H1 (cell line): ENCODE measurements at regions not wholly inside any gene's neighbourhood (a gene's known extent, or its start where the extent isn't known, plus 50 kb on each side); places are given as distances from the start of the nearest gene placed in this dataset.
"Not testable (repeated sequence)": the region's sequence is repeated elsewhere in the genome, so short reads cannot be mapped to it uniquely, and the experiment has no call there.

Source experiments
- CTCF ChIA-PET: fragments of 300-600 bp; sonication (Branson Sonifier 250); formaldehyde crosslinking; loops from one replicate; lab custom pipeline; 2021; ENCODE audit not compliant: partially characterized antibody; lab: Charles Lee
- POLR2A ChIA-PET: fragments of 300-600 bp; sonication (Branson Sonifier 250); formaldehyde crosslinking; loops from one replicate; lab custom pipeline; 2021; ENCODE audit warnings: inconsistent platforms; ENCODE audit not compliant: partially characterized antibody; lab: Charles Lee
- DNase-seq, 2 experiments: peaks; one replicate each; pipeline versions ENCODE4 v3.0.0 to v3.0.0-alpha.2; 2010 to 2022; ENCODE audit warnings: low spot score in 2 of 2, low read depth in 1 of 2, mixed read lengths in 1 of 2
- FAIRE-seq: peaks from 2 replicates; lab custom pipeline; 2011; peaks lifted over from hg19 to GRCh38; lab: Jason Lieb, UNC
- H2AFZ ChIP-seq: 2 replicates; pipeline ENCODE4 v1.8.1; 2012; ENCODE audit warnings: low read length, inconsistent platforms
- H2AK5ac ChIP-seq: 2 replicates; pipeline ENCODE4 v1.6.1; 2013; ENCODE audit warnings: low read depth, low read length
- H2BK120ac ChIP-seq: replicated peaks from 2 replicates; pipeline ENCODE3; 2013; ENCODE audit warnings: low read depth, low read length, inconsistent platforms
- H2BK12ac ChIP-seq: 2 replicates; pipeline ENCODE4 v1.6.1; 2013; ENCODE audit warnings: low read depth, low read length
- H2BK15ac ChIP-seq: 2 replicates; pipeline ENCODE4 v1.6.1; 2013; ENCODE audit warnings: low read length
- H2BK20ac ChIP-seq: 2 replicates; pipeline ENCODE4 v1.6.1; 2013; ENCODE audit warnings: low read length
- H2BK5ac ChIP-seq: 2 replicates; pipeline ENCODE4 v1.6.1; 2013; ENCODE audit warnings: low read depth, low read length
- H3K14ac ChIP-seq: 2 replicates; pipeline ENCODE4 v1.6.1; 2013; ENCODE audit warnings: inconsistent platforms; ENCODE audit not compliant: insufficient read length
- H3K18ac ChIP-seq: 2 replicates; pipeline ENCODE4 v1.6.1; 2013; ENCODE audit warnings: low read length; ENCODE audit errors: extremely low read depth
- H3K23ac ChIP-seq: 2 replicates; pipeline ENCODE4 v1.6.1; 2013; ENCODE audit warnings: inconsistent platforms; ENCODE audit not compliant: insufficient read length
- H3K23me2 ChIP-seq: 2 replicates; pipeline ENCODE4 v1.6.1; 2013; ENCODE audit warnings: low read depth, low read length
- H3K27ac ChIP-seq: 2 replicates; pipeline ENCODE4 v1.6.1; 2011; ENCODE audit warnings: low read depth, low read length, inconsistent platforms
- H3K27me3 ChIP-seq, 4 experiments: replicated peaks in 1 of 4; 1 replicate in 1 of 4; 2 replicates in 3 of 4; pipeline versions ENCODE4 v1.6.1 to v1.8.1; 2011 to 2013; ENCODE audit warnings: low read length in 3 of 4, mild to moderate bottlenecking in 3 of 4, inconsistent platforms in 2 of 4, mixed read lengths in 2 of 4, moderate library complexity in 1 of 4; ENCODE audit not compliant: control insufficient read depth in 3 of 4, insufficient read depth in 3 of 4; ENCODE audit errors: extremely low read depth in 1 of 4
- H3K36me3 ChIP-seq, 4 experiments: 2 replicates each; pipeline versions ENCODE4 v1.6.1 to v1.8.1; 2011 to 2013; ENCODE audit warnings: mild to moderate bottlenecking in 4 of 4, low read length in 3 of 4, moderate library complexity in 2 of 4, control low read depth in 1 of 4, inconsistent platforms in 1 of 4; ENCODE audit not compliant: insufficient read depth in 4 of 4, control insufficient read depth in 2 of 4
- H3K4ac ChIP-seq: replicated peaks from 2 replicates; pipeline ENCODE3; 2013; ENCODE audit warnings: low read length, low read depth, mixed read lengths, inconsistent platforms; ENCODE audit not compliant: insufficient read length
- H3K4me1 ChIP-seq, 4 experiments: replicated peaks in 1 of 4; 1 replicate in 1 of 4; 2 replicates in 3 of 4; pipeline versions ENCODE4 v1.6.1 to v1.8.1; 2011 to 2013; ENCODE audit warnings: low read length in 3 of 4, inconsistent platforms in 2 of 4, mixed read lengths in 1 of 4; ENCODE audit not compliant: insufficient read depth in 4 of 4, control insufficient read depth in 3 of 4
- H3K4me2 ChIP-seq, 2 experiments: 2 replicates each; pipeline versions ENCODE4 v1.6.1 to v1.8.1; 2011 to 2013; ENCODE audit warnings: low read depth in 2 of 2, low read length in 2 of 2, control low read depth in 1 of 2, inconsistent platforms in 1 of 2, mild to moderate bottlenecking in 1 of 2; ENCODE audit not compliant: insufficient read depth in 1 of 2
- H3K4me3 ChIP-seq, 4 experiments: fragments of 200-600, 300-600 bp in 1 of 4; sonication (generic), shearing (Covaris generic), sonication (Bioruptor Twin) in 1 of 4; 2 replicates each; pipeline versions ENCODE4 v1.5.1 to v1.8.1; 2011 to 2016; ENCODE audit warnings: low read length in 4 of 4, low read depth in 3 of 4, control low read depth in 2 of 4, inconsistent platforms in 2 of 4, mild to moderate bottlenecking in 2 of 4, mixed read lengths in 1 of 4, moderate library complexity in 1 of 4; ENCODE audit not compliant: insufficient read depth in 2 of 4; ENCODE audit errors: extremely low read depth in 1 of 4
- H3K56ac ChIP-seq: replicated peaks from 2 replicates; pipeline ENCODE3; 2013; ENCODE audit warnings: low read depth, mild to moderate bottlenecking, mixed read lengths, low read length, inconsistent platforms; ENCODE audit not compliant: insufficient read length
- H3K79me1 ChIP-seq: 2 replicates; pipeline ENCODE4 v1.6.1; 2013; ENCODE audit warnings: low read depth, low read length, control low read depth
- H3K79me2 ChIP-seq, 2 experiments: 2 replicates each; pipeline versions ENCODE4 v1.6.1 to v1.8.1; 2012 to 2013; ENCODE audit warnings: low read length in 2 of 2, mild to moderate bottlenecking in 2 of 2, inconsistent platforms in 1 of 2; ENCODE audit not compliant: insufficient read depth in 2 of 2, control insufficient read depth in 1 of 2
- H3K9ac ChIP-seq, 4 experiments: replicated peaks in 1 of 4; 1 replicate in 1 of 4; 2 replicates in 3 of 4; pipeline versions ENCODE4 v1.6.1 to v1.8.1; 2011 to 2013; ENCODE audit warnings: low read depth in 3 of 4, low read length in 3 of 4, control low read depth in 2 of 4, mild to moderate bottlenecking in 2 of 4, moderate library complexity in 2 of 4, inconsistent platforms in 1 of 4; ENCODE audit errors: extremely low read depth in 1 of 4
- H3K9me3 ChIP-seq, 2 experiments: 2 replicates each; pipeline versions ENCODE4 v1.6.1 to v1.8.1; 2012 to 2013; ENCODE audit warnings: mild to moderate bottlenecking in 2 of 2, moderate library complexity in 2 of 2, control low read depth in 1 of 2, inconsistent platforms in 1 of 2, low read depth in 1 of 2, low read length in 1 of 2, mixed read lengths in 1 of 2; ENCODE audit not compliant: insufficient read depth in 2 of 2
- H4K20me1 ChIP-seq, 2 experiments: replicated peaks in 1 of 2; 2 replicates each; pipeline versions ENCODE3 to v1.8.1; 2011 to 2013; ENCODE audit warnings: inconsistent platforms in 2 of 2, low read length in 2 of 2, mild to moderate bottlenecking in 1 of 2; ENCODE audit not compliant: insufficient read depth in 2 of 2, control insufficient read depth in 1 of 2
- H4K5ac ChIP-seq: 2 replicates; pipeline ENCODE4 v1.6.1; 2013; ENCODE audit warnings: low read length, low read depth, mixed read lengths, inconsistent platforms; ENCODE audit not compliant: insufficient read length
- H4K8ac ChIP-seq: 2 replicates; pipeline ENCODE4 v1.8.0; 2013; ENCODE audit warnings: mild to moderate bottlenecking, moderate library complexity, low read length, inconsistent platforms; ENCODE audit not compliant: insufficient read depth; ENCODE audit errors: extremely low read depth
- H4K91ac ChIP-seq: replicated peaks from 2 replicates; pipeline ENCODE3; 2013; ENCODE audit warnings: low read length, mixed read lengths, inconsistent platforms; ENCODE audit not compliant: insufficient read length
- WGBS, 2 experiments: shearing (Covaris generic) in 1 of 2; methylation state at CpG; one replicate each; pipeline versions ENCODE4 v1.1.6 to v1.1.7; 2013 to 2015; ENCODE audit warnings: low lambda C conversion rate in 2 of 2, mixed read lengths in 2 of 2, inconsistent platforms in 1 of 2, low coverage in 1 of 2, missing lambda C conversion rate in 1 of 2; ENCODE audit not compliant: insufficient replicate concordance in 2 of 2, insufficient coverage in 1 of 2, insufficient read length in 1 of 2; ENCODE audit errors: extremely low coverage in 1 of 2, missing lambda C conversion rate in 1 of 2; 5-methylcytosine and 5-hydroxymethylcytosine counted together

DNA sequence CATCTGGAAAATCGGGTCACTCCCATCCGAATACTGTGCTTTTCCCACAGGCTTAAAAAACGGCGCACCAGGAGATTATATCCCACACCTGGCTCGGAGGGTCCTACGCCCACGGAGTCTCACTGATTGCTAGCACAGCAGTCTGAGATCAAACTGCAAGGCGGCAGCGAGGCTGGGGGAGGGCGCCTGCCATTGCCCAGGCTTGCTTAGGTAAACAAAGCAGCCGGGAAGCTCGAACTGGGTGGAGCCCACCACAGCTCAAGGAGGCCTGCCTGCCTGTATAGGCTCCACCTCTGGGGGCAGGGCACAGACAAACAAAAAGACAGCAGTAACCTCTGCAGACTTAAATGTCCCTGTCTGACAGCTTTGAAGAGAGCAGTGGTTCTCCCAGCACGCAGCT, 415.9 kb upstream of the HNRNPA3 start:
- H3K56ac ChIP-seq, H4K8ac ChIP-seq, H2BK12ac ChIP-seq, H3K79me1 ChIP-seq, H4K5ac ChIP-seq, H3K27ac ChIP-seq, H2AK5ac ChIP-seq, H4K20me1 ChIP-seq, H3K4me2 ChIP-seq, CTCF ChIA-PET, H4K91ac ChIP-seq, H3K23me2 ChIP-seq, H2AFZ ChIP-seq, H3K4me1 ChIP-seq, H3K4ac ChIP-seq, H3K9ac ChIP-seq, POLR2A ChIA-PET, H2BK15ac ChIP-seq, H3K23ac ChIP-seq, H2BK5ac ChIP-seq, H3K36me3 ChIP-seq, FAIRE-seq, H2BK20ac ChIP-seq, DNase-seq, H3K14ac ChIP-seq, H3K18ac ChIP-seq, H3K79me2 ChIP-seq, H3K27me3 ChIP-seq, H2BK120ac ChIP-seq, H3K4me3 ChIP-seq: not testable (repeated sequence)
- peaks cover 3 to 10% of the 10 kb centered on the region in 2 experiments; a peak in 1 of 4 replicates for H3K9me3 ChIP-seq
- 82% methylated on average over 12 of the region's 13 CpGs; no CpG with 5 or more reads in 1 of the 2 experiments for WGBS, 2 experiments
